Endothelial cell of umbilical vein (primary cell): ENCODE measurements at regions not wholly inside any gene's neighbourhood (a gene's known extent, or its start where the extent isn't known, plus 50 kb on each side); places are given as distances from the start of the nearest gene placed in this dataset.

ENCODE experiments used
- BruUV-seq: library from RNA; stranded (reverse); fragments of 400-500 nt; replicated peaks from 2 replicates; lab custom pipeline; 2021; lab: Mats Ljungman, UMichigan
- CTCF ChIA-PET: fragments of 300-600, 350-600 bp; sonication (Branson Sonifier 250); formaldehyde crosslinking; loops from one replicate; lab custom pipeline; 2021; ENCODE audit warnings: antibody characterized with exemption, inconsistent platforms; lab: Charles Lee
- POLR2A ChIA-PET: fragments of 300-600, 350-600 bp; sonication (Branson Sonifier 250); formaldehyde crosslinking; loops from one replicate; lab custom pipeline; 2021; ENCODE audit warnings: antibody characterized with exemption, inconsistent platforms; lab: Charles Lee
- DNase-seq: peaks from one replicate; pipeline ENCODE4 v3.0.0-alpha.2; 2011; ENCODE audit warnings: low read depth, low spot score
- FAIRE-seq: peaks from 2 replicates; lab custom pipeline; 2011; peaks lifted over from hg19 to GRCh38; lab: Jason Lieb, UNC
- H2AFZ ChIP-seq: 2 replicates; pipeline ENCODE4 v1.6.0; 2012; ENCODE audit warnings: low read depth, low read length, control low read depth, inconsistent platforms
- H3K27ac ChIP-seq: 2 replicates; pipeline ENCODE4 v1.5.1; 2011; ENCODE audit warnings: low read depth, mild to moderate bottlenecking, control low read depth, low read length, moderate library complexity; ENCODE audit not compliant: insufficient read depth
- H3K27me3 ChIP-seq, 2 experiments: 2 replicates each; pipeline versions ENCODE4 v1.6.0 to v1.6.1; 2011; ENCODE audit warnings: low read length in 2 of 2, mixed read lengths in 1 of 2; ENCODE audit not compliant: control insufficient read depth in 2 of 2, insufficient read depth in 2 of 2
- H3K36me3 ChIP-seq, 2 experiments: 2 replicates in 1 of 2; 3 replicates in 1 of 2; pipeline ENCODE4 v1.5.1; 2011; ENCODE audit warnings: low read length in 2 of 2, mild to moderate bottlenecking in 1 of 2, moderate library complexity in 1 of 2; ENCODE audit not compliant: control insufficient read depth in 2 of 2, insufficient read depth in 2 of 2; ENCODE audit errors: extremely low read depth in 1 of 2
- H3K4me1 ChIP-seq: 3 replicates; pipeline ENCODE4 v1.5.1; 2011; ENCODE audit warnings: mild to moderate bottlenecking, low read length; ENCODE audit not compliant: control insufficient read depth, insufficient read depth; ENCODE audit errors: extremely low read depth
- H3K4me2 ChIP-seq: 2 replicates; pipeline ENCODE4 v1.6.1; 2011; ENCODE audit warnings: low read length, control low read depth, mixed read lengths; ENCODE audit not compliant: insufficient read depth
- H3K4me3 ChIP-seq, 3 experiments: fragments of 200-600 bp in 1 of 3; sonication (generic), shearing (Covaris generic) in 1 of 3; replicated peaks in 1 of 3; 2 replicates each; pipeline ENCODE4 v1.5.1; 2011 to 2016; ENCODE audit warnings: control low read depth in 3 of 3, low read length in 3 of 3, mild to moderate bottlenecking in 2 of 3, inconsistent platforms in 1 of 3, low read depth in 1 of 3, moderate library complexity in 1 of 3; ENCODE audit not compliant: insufficient read depth in 1 of 3
- H3K79me2 ChIP-seq: 2 replicates; pipeline ENCODE4 v1.6.0; 2012; ENCODE audit warnings: low read length, inconsistent platforms; ENCODE audit not compliant: control insufficient read depth, insufficient read depth
- H3K9ac ChIP-seq: replicated peaks from 2 replicates; pipeline ENCODE3; 2011; ENCODE audit warnings: low read length, control low read depth; ENCODE audit not compliant: insufficient read depth; ENCODE audit errors: extremely low read depth
- H3K9me1 ChIP-seq: replicated peaks from 3 replicates; pipeline ENCODE4 v1.6.0; 2011; ENCODE audit warnings: mild to moderate bottlenecking, low read length; ENCODE audit not compliant: control insufficient read depth, insufficient read depth; ENCODE audit errors: extremely low read depth
- H3K9me3 ChIP-seq: replicated peaks from 2 replicates; pipeline ENCODE4 v1.5.1; 2012; ENCODE audit warnings: low read length, inconsistent platforms; ENCODE audit not compliant: control insufficient read depth, insufficient read depth
- H4K20me1 ChIP-seq: replicated peaks from 2 replicates; pipeline ENCODE3; 2011; ENCODE audit warnings: mild to moderate bottlenecking, low read length; ENCODE audit not compliant: control insufficient read depth, insufficient read depth; ENCODE audit errors: extremely low read depth
- CTCF ChIP-seq, 2 donors: IDR thresholded peaks; 1 replicate in 1 of 2; 2 replicates in 1 of 2; pipeline ENCODE4 v1.5.1; 2011; ENCODE audit warnings: low read length in 2 of 2, mild to moderate bottlenecking in 2 of 2, moderate library complexity in 2 of 2, control low read depth in 1 of 2, inconsistent platforms in 1 of 2, low read depth in 1 of 2; ENCODE audit not compliant: insufficient read depth in 1 of 2; ENCODE audit errors: extremely low read depth in 1 of 2
- EZH2 ChIP-seq: IDR thresholded peaks from 2 replicates; pipeline ENCODE4 v1.6.1; 2012; ENCODE audit warnings: borderline replicate concordance, low read depth, mild to moderate bottlenecking, moderate library complexity, low read length, inconsistent platforms; ENCODE audit not compliant: severe bottlenecking
- FOS ChIP-seq: IDR thresholded peaks from 2 replicates; pipeline ENCODE4 v1.6.1; 2011; ENCODE audit warnings: mild to moderate bottlenecking, low read length, moderate library complexity, borderline replicate concordance; ENCODE audit not compliant: insufficient read depth
- GATA2 ChIP-seq: IDR thresholded peaks from 2 replicates; pipeline ENCODE4 v1.7.0; 2011; ENCODE audit warnings: low read depth, mild to moderate bottlenecking, moderate library complexity, mixed read lengths, low read length; ENCODE audit not compliant: insufficient read length, insufficient read depth
- JUN ChIP-seq: IDR thresholded peaks from 2 replicates; pipeline ENCODE4 v1.6.1; 2011; ENCODE audit warnings: borderline replicate concordance, low read depth; ENCODE audit not compliant: insufficient read length, insufficient read depth
- MAX ChIP-seq: IDR thresholded peaks from 2 replicates; pipeline ENCODE4 v1.6.1; 2011; ENCODE audit not compliant: insufficient read depth, insufficient read length
- MYC ChIP-seq: IDR thresholded peaks from one replicate; pipeline ENCODE4 v1.6.1; 2011; ENCODE audit warnings: mild to moderate bottlenecking, low read depth, low read length
- POLR2A ChIP-seq: IDR thresholded peaks from 2 replicates; pipeline ENCODE4 v1.6.1; 2012; ENCODE audit warnings: low read depth, mild to moderate bottlenecking, control low read depth, low read length
- POLR2AphosphoS5 ChIP-seq: IDR thresholded peaks from 2 replicates; pipeline ENCODE4 v1.6.1; 2012; ENCODE audit warnings: low read depth, mild to moderate bottlenecking, control low read depth, low read length, moderate library complexity; ENCODE audit not compliant: insufficient read depth
- dilution Hi-C: fragments of 300-500 bp; cut with MboI; formaldehyde crosslinking; loops from one replicate; pipeline ENCODE4 v1.15.0; 2019; ENCODE audit warnings: low sequenced_read_pairs; ENCODE audit not compliant: extremely low pct_ligation_motif_present
- intact Hi-C: fragments of 100-400 bp; cut with micrococcal nuclease; formaldehyde crosslinking; loops from one replicate; pipeline ENCODE4 v1.10.0; 2022

DNA sequence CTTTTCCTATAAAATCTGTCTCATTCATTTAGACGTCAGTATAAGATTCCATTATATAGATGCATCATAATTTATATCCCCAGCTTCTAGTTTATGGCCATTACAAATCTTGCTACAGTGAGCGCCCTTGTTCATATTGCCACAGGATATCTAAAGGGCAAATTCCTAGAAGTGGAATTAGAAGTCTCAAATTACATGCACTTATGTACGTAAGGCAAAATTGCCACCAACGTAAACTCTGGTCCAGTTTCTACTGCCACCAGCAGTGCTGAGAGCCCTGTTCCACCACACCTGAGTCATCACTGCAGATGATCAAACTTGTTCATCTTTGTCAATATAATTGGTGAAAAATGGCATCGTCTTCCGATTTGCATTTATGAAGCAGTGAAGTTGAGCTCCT is 90.9 kb upstream of the ID2 start:
- H3K9me3 ChIP-seq: no peaks in the 10 kb centered on the region
- H3K4me1 ChIP-seq: no peaks in the 10 kb centered on the region
- no TSS peak for BruUV-seq
- POLR2A ChIA-PET: no interaction called here
- H4K20me1 ChIP-seq: no peaks in the 10 kb centered on the region
- H3K4me2 ChIP-seq: no peak overlapping the region
- no peak overlapping the region for H3K4me3 ChIP-seq
- intact Hi-C loops (no loop called here), dilution Hi-C loops (no loop called here)
- H3K9ac ChIP-seq: no peak overlapping the region
- no peak for DNase-seq
- TF ChIP-seq MYC: no peak
- TF ChIP-seq CTCF (IDR thresholded peaks at IDR 0.05; ENCODE audit: extremely low read depth in 1 of 2, insufficient read depth in 1 of 2, low read depth in 1 of 2, low read length in 2 of 2): no peak
- TF ChIP-seq EZH2: no peak
- TF ChIP-seq POLR2AphosphoS5: no peak
- no peak for TF ChIP-seq POLR2A
- TF ChIP-seq FOS: no peak
- no peak for TF ChIP-seq JUN
- no peak for TF ChIP-seq MAX
- no peak for TF ChIP-seq GATA2
- no peaks in the 10 kb centered on the region for H3K27me3 ChIP-seq
- H3K79me2 ChIP-seq: no peaks in the 10 kb centered on the region
- no peaks in the 10 kb centered on the region for H3K36me3 ChIP-seq
- FAIRE-seq: no peak
- H3K9me1 ChIP-seq: no peaks in the 10 kb centered on the region
- H2AFZ ChIP-seq: no peak overlapping the region
- CTCF ChIA-PET: no interaction called here
- H3K27ac ChIP-seq: no peak overlapping the region
